T-cell (primary cell): ENCODE measurements at regions not wholly inside any gene's neighbourhood (a gene's known extent, or its start where the extent isn't known, plus 50 kb on each side); places are given as distances from the start of the nearest gene placed in this dataset.

Experiments
- ATAC-seq, 4 experiments: fragments of 200-7000 bp in 3 of 4; fragments of 150-1000 bp in 1 of 4; cut with Tn5 transposase; replicated peaks in 1 of 4; 1 replicate in 3 of 4; 2 replicates in 1 of 4; pipeline ENCODE4 v1.10.0; 2021; ENCODE audit warnings: moderate library complexity in 3 of 4, mild to moderate bottlenecking in 2 of 4, moderate number of reproducible peaks in 1 of 4
- CTCF ChIA-PET, 2 donors: fragments of 300-600 bp; sonication (Branson Sonifier 250); formaldehyde crosslinking; loops; one replicate each; lab custom pipeline; 2022; ENCODE audit warnings: antibody characterized with exemption in 2 of 2; lab: Charles Lee
- POLR2A ChIA-PET, 2 donors: fragments of 300-600 bp; sonication (Branson Sonifier 250); formaldehyde crosslinking; loops; one replicate each; lab custom pipeline; 2022; ENCODE audit warnings: antibody characterized with exemption in 2 of 2; lab: Charles Lee
- DNase-seq, 35 experiments: peaks; one replicate each; pipeline versions ENCODE4 v3.0.0 to v3.0.0-alpha.2; 2013 to 2023
- H3K27ac ChIP-seq: one replicate; pipeline ENCODE4 v1.5.1; 2013; ENCODE audit warnings: low read length
- H3K27me3 ChIP-seq, 2 experiments: replicated peaks in 1 of 2; 1 replicate in 1 of 2; 2 replicates in 1 of 2; pipeline versions ENCODE4 v1.6.1 to v1.7.0; 2013; ENCODE audit warnings: low read length in 1 of 2, mixed read lengths in 1 of 2; ENCODE audit not compliant: control insufficient read depth in 2 of 2, insufficient read depth in 2 of 2; ENCODE audit errors: extremely low read depth in 1 of 2
- H3K36me3 ChIP-seq, 2 donors: 1 replicate in 1 of 2; 2 replicates in 1 of 2; pipeline versions ENCODE4 v1.6.1 to v1.7.0; 2013; ENCODE audit warnings: low read length in 1 of 2; ENCODE audit not compliant: control insufficient read depth in 2 of 2, insufficient read depth in 1 of 2; ENCODE audit errors: extremely low read depth in 1 of 2
- H3K4me1 ChIP-seq, 2 experiments: 1 replicate in 1 of 2; 2 replicates in 1 of 2; pipeline versions ENCODE4 v1.6.1 to v1.7.0; 2013; ENCODE audit warnings: low read length in 2 of 2, mixed read lengths in 1 of 2; ENCODE audit not compliant: insufficient read depth in 2 of 2, control insufficient read depth in 1 of 2; ENCODE audit errors: extremely low read depth in 1 of 2
- H3K4me3 ChIP-seq, 2 donors: 1 replicate in 1 of 2; 2 replicates in 1 of 2; pipeline versions ENCODE4 v1.5.1 to v1.7.0; 2013; ENCODE audit warnings: mild to moderate bottlenecking in 2 of 2, low read length in 1 of 2, moderate library complexity in 1 of 2; ENCODE audit not compliant: control insufficient read depth in 1 of 2; ENCODE audit errors: extremely low read depth in 1 of 2
- H3K9me3 ChIP-seq: 2 replicates; pipeline ENCODE4 v1.7.0; 2013
- H3K27ac Mint-ChIP-seq, 2 donors: one replicate each; pipeline ENCODE4 v1.8.0; 2020 to 2021; ENCODE audit warnings: mild to moderate bottlenecking in 2 of 2, mixed read lengths in 2 of 2
- H3K27me3 Mint-ChIP-seq, 2 donors: one replicate each; pipeline ENCODE4 v1.8.0; 2021 to 2022; ENCODE audit warnings: mixed read lengths in 2 of 2
- H3K36me3 Mint-ChIP-seq: one replicate; pipeline ENCODE4 v1.8.0; 2021; ENCODE audit warnings: mixed read lengths
- H3K4me1 Mint-ChIP-seq, 3 donors: one replicate each; pipeline ENCODE4 v1.8.0; 2020 to 2022; ENCODE audit warnings: mixed read lengths in 3 of 3, mild to moderate bottlenecking in 1 of 3
- H3K4me3 Mint-ChIP-seq, 3 donors: one replicate each; pipeline ENCODE4 v1.8.0; 2020 to 2022; ENCODE audit warnings: mild to moderate bottlenecking in 3 of 3, mixed read lengths in 3 of 3, moderate library complexity in 3 of 3
- H3K9me3 Mint-ChIP-seq, 3 donors: one replicate each; pipeline ENCODE4 v1.8.0; 2020 to 2022; ENCODE audit warnings: mixed read lengths in 3 of 3
- WGBS: methylation state at CpG from one replicate; pipeline ENCODE4 v1.1.5; 2013; ENCODE audit warnings: missing lambda C conversion rate; ENCODE audit not compliant: insufficient coverage; 5-methylcytosine and 5-hydroxymethylcytosine counted together

- H3K27ac ChIP-seq: no peak overlapping the region
- DNase-seq (no peak), ATAC-seq (no peak)
- Mint-ChIP-seq H3K27ac (no peak overlapping the region), H3K4me1 (no peaks in the 10 kb centered on the region), H3K4me3 (no peak overlapping the region), H3K36me3 (no peaks in the 10 kb centered on the region), H3K27me3 (no peaks in the 10 kb centered on the region), H3K9me3 (peaks cover 4 to 21% (median 12%) of the 10 kb centered on the region in 3 donors)
- no peaks in the 10 kb centered on the region for H3K4me1 ChIP-seq
- H3K27me3 ChIP-seq: no peaks in the 10 kb centered on the region
- no peak overlapping the region for H3K4me3 ChIP-seq
- H3K9me3 ChIP-seq: no peaks in the 10 kb centered on the region
- no peaks in the 10 kb centered on the region for H3K36me3 ChIP-seq
- ChIA-PET POLR2A (no interaction called here), CTCF (interaction anchor here in 1 of 2 donors (0.5 kb wide), 1 partner anchor 11 kb away, joined by 5 read pairs; no protein-coding TSS in a partner anchor)
These were observed 417.2 kb downstream of the ELAVL2 start for GRCh38 chr9:23408874-23409273.

GRCh38 chr9:23412046-23412445 is 414.0 kb downstream of the ELAVL2 start:
- Histone ChIP-seq H3K27me3 (no peaks in the 10 kb centered on the region), H3K4me3 (no peak overlapping the region), H3K36me3 (no peaks in the 10 kb centered on the region), H3K9me3 (no peaks in the 10 kb centered on the region), H3K4me1 (no peaks in the 10 kb centered on the region), H3K27ac (no peak overlapping the region)
- ATAC-seq (no peak), DNase-seq (no peak)
- WGBS: 80% methylated on average over 1 of the region's 3 CpGs
- CTCF ChIA-PET: no interaction called here
- no peaks in the 10 kb centered on the region for H3K36me3 Mint-ChIP-seq
- H3K27me3 Mint-ChIP-seq: no peaks in the 10 kb centered on the region
- no peak overlapping the region for H3K27ac Mint-ChIP-seq
- peaks cover 8 to 13% (median 11%) of the 10 kb centered on the region in 3 donors for H3K9me3 Mint-ChIP-seq
- H3K4me3 Mint-ChIP-seq: no peak overlapping the region
- no peaks in the 10 kb centered on the region for H3K4me1 Mint-ChIP-seq
- POLR2A ChIA-PET: no interaction called here

- ChIA-PET POLR2A (no interaction called here), CTCF (no interaction called here)
- Mint-ChIP-seq H3K4me3 (no peak overlapping the region), H3K36me3 (no peaks in the 10 kb centered on the region), H3K4me1 (no peaks in the 10 kb centered on the region), H3K27me3 (no peaks in the 10 kb centered on the region), H3K9me3 (peaks cover 8 to 13% (median 11%) of the 10 kb centered on the region in 3 donors), H3K27ac (no peak overlapping the region)
- Histone ChIP-seq H3K9me3 (no peaks in the 10 kb centered on the region), H3K27me3 (no peaks in the 10 kb centered on the region), H3K36me3 (no peaks in the 10 kb centered on the region), H3K27ac (no peak overlapping the region), H3K4me1 (no peaks in the 10 kb centered on the region), H3K4me3 (no peak overlapping the region)
- DNase-seq: no peak
- ATAC-seq: no peak
- 60% methylated on average over 1 of the region's 3 CpGs for WGBS
These were observed 413.6 kb downstream of the ELAVL2 start for GRCh38 chr9:23412458-23412857.

- POLR2A ChIA-PET: no interaction called here
- Histone ChIP-seq H3K9me3 (no peaks in the 10 kb centered on the region), H3K27ac (no peak overlapping the region), H3K4me3 (no peak overlapping the region), H3K36me3 (no peaks in the 10 kb centered on the region), H3K27me3 (no peaks in the 10 kb centered on the region), H3K4me1 (no peaks in the 10 kb centered on the region)
- 95% methylated on average over 2 of the region's 2 CpGs for WGBS
- ATAC-seq: no peak
- Mint-ChIP-seq H3K36me3 (no peaks in the 10 kb centered on the region), H3K4me1 (no peaks in the 10 kb centered on the region), H3K4me3 (no peak overlapping the region), H3K9me3 (peaks cover 7 to 13% (median 8%) of the 10 kb centered on the region in 3 donors), H3K27ac (no peak overlapping the region), H3K27me3 (no peaks in the 10 kb centered on the region)
- no peak for DNase-seq
- CTCF ChIA-PET: no interaction called here
These were observed 412.5 kb downstream of the ELAVL2 start for GRCh38 chr9:23413541-23413940.

- DNase-seq (no peak), ATAC-seq (no peak)
- H3K4me1 ChIP-seq: no peaks in the 10 kb centered on the region
- H3K27me3 Mint-ChIP-seq: no peaks in the 10 kb centered on the region
- no peaks in the 10 kb centered on the region for H3K4me1 Mint-ChIP-seq
- WGBS: no CpG with 5 or more reads among the region's 6 CpGs
- H3K36me3 Mint-ChIP-seq: no peaks in the 10 kb centered on the region
- H3K4me3 Mint-ChIP-seq: no peak overlapping the region
- H3K36me3 ChIP-seq: no peaks in the 10 kb centered on the region
- H3K9me3 Mint-ChIP-seq: peaks cover 17 to 23% (median 21%) of the 10 kb centered on the region in 3 donors
- no peaks in the 10 kb centered on the region for H3K27me3 ChIP-seq
- H3K27ac Mint-ChIP-seq: no peak overlapping the region
- ChIA-PET POLR2A (interaction anchor here in 1 of 2 donors (0.6 kb wide), 1 partner anchor 119 kb away, joined by 3 read pairs; no protein-coding TSS in a partner anchor), CTCF (no interaction called here)
- H3K4me3 ChIP-seq: no peak overlapping the region
- H3K27ac ChIP-seq: no peak overlapping the region
- H3K9me3 ChIP-seq: peaks cover 3% of the 10 kb centered on the region
These were observed 402.0 kb downstream of the ELAVL2 start for GRCh38 chr9:23423999-23424398.

GRCh38 chr9:23426144-23426543 is 399.9 kb downstream of the ELAVL2 start:
- no peak for DNase-seq

GRCh38 chr9:23431459-23431858 is 394.6 kb downstream of the ELAVL2 start:
- ChIA-PET POLR2A (no interaction called here), CTCF (no interaction called here)
- Mint-ChIP-seq H3K36me3 (no peaks in the 10 kb centered on the region), H3K4me3 (no peak overlapping the region), H3K4me1 (no peaks in the 10 kb centered on the region), H3K27ac (no peak overlapping the region), H3K9me3 (peaks cover 13 to 21% (median 18%) of the 10 kb centered on the region in 3 donors), H3K27me3 (no peaks in the 10 kb centered on the region)
- no peak for ATAC-seq
- H3K4me3 ChIP-seq: no peak overlapping the region
- H3K27me3 ChIP-seq: no peaks in the 10 kb centered on the region
- WGBS: 71% methylated on average over 2 of the region's 5 CpGs
- no peaks in the 10 kb centered on the region for H3K36me3 ChIP-seq
- no peaks in the 10 kb centered on the region for H3K9me3 ChIP-seq
- no peak for DNase-seq
- no peak overlapping the region for H3K27ac ChIP-seq
- H3K4me1 ChIP-seq: no peaks in the 10 kb centered on the region

More at GRCh38 chr9:23426144-23426543, 399.9 kb downstream of the ELAVL2 start:
- H3K36me3 Mint-ChIP-seq: no peaks in the 10 kb centered on the region
- POLR2A ChIA-PET: no interaction called here
- H3K27me3 ChIP-seq: no peaks in the 10 kb centered on the region
- no CpG with 5 or more reads among the region's 1 CpG for WGBS
- H3K36me3 ChIP-seq: no peaks in the 10 kb centered on the region
- H3K4me1 ChIP-seq: no peaks in the 10 kb centered on the region
- no peak overlapping the region for H3K27ac ChIP-seq
- no peak for ATAC-seq
- no peak overlapping the region for H3K4me3 ChIP-seq
- no peaks in the 10 kb centered on the region for H3K27me3 Mint-ChIP-seq
- H3K4me3 Mint-ChIP-seq: no peak overlapping the region
- no peaks in the 10 kb centered on the region for H3K9me3 ChIP-seq
- peaks cover 18 to 24% (median 21%) of the 10 kb centered on the region in 3 donors for H3K9me3 Mint-ChIP-seq
- CTCF ChIA-PET: no interaction called here
- no peak overlapping the region for H3K27ac Mint-ChIP-seq
- no peaks in the 10 kb centered on the region for H3K4me1 Mint-ChIP-seq
